GM12892 (cell line): ENCODE measurements at regions not wholly inside any gene's neighbourhood (a gene's known extent, or its start where the extent isn't known, plus 50 kb on each side); places are given as distances from the start of the nearest gene placed in this dataset.

Experiments
- POLR2A ChIP-seq: IDR thresholded peaks from 2 replicates; pipeline ENCODE4 v1.6.1; 2011; ENCODE audit warnings: low read depth, low read length, control low read depth
- TAF1 ChIP-seq: IDR thresholded peaks from 2 replicates; pipeline ENCODE4 v1.6.1; 2011; ENCODE audit warnings: low read depth, mild to moderate bottlenecking, control low read depth, low read length, borderline replicate concordance

DNA sequence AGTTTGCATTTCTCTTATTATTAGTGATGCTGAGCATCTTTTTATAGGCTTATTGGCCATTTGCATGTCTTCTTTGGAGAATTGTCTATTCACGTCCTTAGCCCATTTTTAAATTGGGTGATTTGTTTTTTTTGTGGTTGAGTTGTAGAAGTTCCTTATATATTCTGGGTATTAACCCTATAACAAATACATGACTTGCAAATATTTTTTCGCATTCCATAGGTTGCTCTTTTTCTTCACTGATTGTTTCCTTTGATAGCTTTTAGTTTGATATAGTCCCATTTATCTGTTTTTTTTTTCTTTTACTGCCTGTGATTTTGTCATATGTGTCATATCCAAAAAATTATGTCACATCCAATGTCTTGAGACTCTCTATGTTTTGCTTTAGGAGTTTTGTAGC lies 243.6 kb downstream of the GPD2 start:
- TF ChIP-seq POLR2A (no peak), TAF1 (no peak)
